GM23338 (cell line): ENCODE measurements at regions not wholly inside any gene's neighbourhood (a gene's known extent, or its start where the extent isn't known, plus 50 kb on each side); places are given as distances from the start of the nearest gene placed in this dataset.

Experiments used
- ATAC-seq: fragments of 200-7000 bp; cut with Tn5 transposase; 3 replicates; pipeline ENCODE4 v1.9.1; 2020
- DNase-seq: peaks from one replicate; pipeline ENCODE4 v3.0.0-alpha.2; 2015; ENCODE audit warnings: low spot score
- H2AFZ ChIP-seq: fragments of 200-600 bp; sonication (generic); 2 replicates; pipeline ENCODE4 v1.8.0; 2016; ENCODE audit warnings: antibody characterized with exemption, mild to moderate bottlenecking, moderate library complexity
- H3F3A ChIP-seq: fragments of 200-600 bp; sonication (generic); replicated peaks from 2 replicates; pipeline ENCODE4 v1.8.0; 2017; ENCODE audit warnings: antibody characterized with exemption, mixed run types, low read depth
- H3K27ac ChIP-seq: fragments of 200-600 bp; sonication (generic); 2 replicates; pipeline ENCODE4 v1.6.1; 2016; ENCODE audit warnings: low read depth
- H3K27me3 ChIP-seq: fragments of 200-600 bp; sonication (generic); 2 replicates; pipeline ENCODE4 v1.8.0; 2016; ENCODE audit warnings: mild to moderate bottlenecking, mixed run types, moderate library complexity; ENCODE audit not compliant: insufficient read depth
- H3K36me3 ChIP-seq: fragments of 200-600 bp; sonication (generic); 2 replicates; pipeline ENCODE4 v1.8.0; 2016; ENCODE audit warnings: mild to moderate bottlenecking; ENCODE audit not compliant: insufficient read depth
- H3K4me1 ChIP-seq: fragments of 200-600 bp; sonication (generic); 2 replicates; pipeline ENCODE4 v1.8.0; 2016; ENCODE audit warnings: mild to moderate bottlenecking, moderate library complexity; ENCODE audit not compliant: insufficient read depth
- H3K4me2 ChIP-seq: fragments of 200-600 bp; sonication (generic); 2 replicates; pipeline ENCODE4 v1.7.1; 2017; ENCODE audit warnings: mixed run types
- H3K4me3 ChIP-seq: fragments of 200-600 bp; sonication (generic); 2 replicates; pipeline ENCODE4 v1.6.1; 2016; ENCODE audit warnings: mixed run types
- H3K79me2 ChIP-seq: fragments of 200-600 bp; sonication (generic); replicated peaks from 2 replicates; pipeline ENCODE4 v1.8.0; 2017; ENCODE audit warnings: mild to moderate bottlenecking; ENCODE audit not compliant: insufficient read depth
- H3K9me2 ChIP-seq: fragments of 200-600 bp; sonication (generic); 2 replicates; pipeline ENCODE4 v1.8.0; 2017; ENCODE audit not compliant: insufficient read depth
- H4K20me1 ChIP-seq: fragments of 200-600 bp; sonication (generic); replicated peaks from 2 replicates; pipeline ENCODE4 v1.8.0; 2017; ENCODE audit warnings: mild to moderate bottlenecking; ENCODE audit not compliant: insufficient read depth
- H3K27ac Mint-ChIP-seq: 2 replicates; pipeline ENCODE4 v1.8.0; 2020; ENCODE audit warnings: inconsistent platforms, mild to moderate bottlenecking, moderate library complexity, mixed read lengths
- H3K27me3 Mint-ChIP-seq: 3 replicates; pipeline ENCODE4 v1.8.0; 2022; ENCODE audit warnings: low read depth, mild to moderate bottlenecking, moderate library complexity, mixed read lengths, inconsistent platforms; ENCODE audit not compliant: insufficient read depth, poor library complexity
- H3K36me3 Mint-ChIP-seq: 3 replicates; pipeline ENCODE4 v1.8.0; 2021; ENCODE audit warnings: low read depth, mild to moderate bottlenecking, inconsistent platforms, moderate library complexity, mixed read lengths
- H3K4me1 Mint-ChIP-seq: 3 replicates; pipeline ENCODE4 v1.8.0; 2020; ENCODE audit warnings: mild to moderate bottlenecking, inconsistent platforms, mixed read lengths
- H3K4me3 Mint-ChIP-seq: 3 replicates; pipeline ENCODE4 v1.8.0; 2021; ENCODE audit warnings: moderate library complexity, mild to moderate bottlenecking, inconsistent platforms, mixed read lengths
- H3K9me3 Mint-ChIP-seq: 3 replicates; pipeline ENCODE4 v1.8.0; 2020; ENCODE audit warnings: moderate library complexity, mild to moderate bottlenecking, inconsistent platforms, mixed read lengths
- CREB1 ChIP-seq: fragments of 250-450 bp; sonication (Bioruptor Pico); IDR thresholded peaks from 2 replicates; pipeline ENCODE4 v1.5.0; 2020; ENCODE audit warnings: low read depth, mild to moderate bottlenecking, moderate library complexity
- CTCF ChIP-seq, 2 experiments: fragments of 200-600 bp in 1 of 2; sonication (generic) in 1 of 2; conservative IDR thresholded peaks; 2 replicates each; pipeline versions ENCODE4 v1.5.1 to v1.6.1; 2016 to 2017; ENCODE audit warnings: antibody characterized with exemption in 2 of 2, low read depth in 2 of 2, mild to moderate bottlenecking in 2 of 2, moderate library complexity in 1 of 2
- ETS1 ChIP-seq: IDR thresholded peaks from 2 replicates; pipeline ENCODE4 v1.6.1; 2016; ENCODE audit warnings: antibody characterized with exemption
- NANOG ChIP-seq: IDR thresholded peaks from 2 replicates; pipeline ENCODE4 v1.6.1; 2016; ENCODE audit warnings: antibody characterized with exemption, borderline replicate concordance
- STAT1 ChIP-seq: IDR thresholded peaks from one replicate; pipeline ENCODE4 v1.6.1; 2016; ENCODE audit warnings: antibody characterized with exemption; ENCODE audit not compliant: unreplicated experiment
- TF ChIP-seq, protein P1 (sequence below): fragments of 250-450 bp; sonication (Bioruptor Pico); IDR thresholded peaks from 2 replicates; pipeline ENCODE4 v1.5.0; 2020; ENCODE audit warnings: mild to moderate bottlenecking, moderate library complexity

GRCh38 chrX:38982843-38983242 lies 181.6 kb downstream of the MID1IP1 start (continued):
- TF ChIP-seq, protein P1, sequence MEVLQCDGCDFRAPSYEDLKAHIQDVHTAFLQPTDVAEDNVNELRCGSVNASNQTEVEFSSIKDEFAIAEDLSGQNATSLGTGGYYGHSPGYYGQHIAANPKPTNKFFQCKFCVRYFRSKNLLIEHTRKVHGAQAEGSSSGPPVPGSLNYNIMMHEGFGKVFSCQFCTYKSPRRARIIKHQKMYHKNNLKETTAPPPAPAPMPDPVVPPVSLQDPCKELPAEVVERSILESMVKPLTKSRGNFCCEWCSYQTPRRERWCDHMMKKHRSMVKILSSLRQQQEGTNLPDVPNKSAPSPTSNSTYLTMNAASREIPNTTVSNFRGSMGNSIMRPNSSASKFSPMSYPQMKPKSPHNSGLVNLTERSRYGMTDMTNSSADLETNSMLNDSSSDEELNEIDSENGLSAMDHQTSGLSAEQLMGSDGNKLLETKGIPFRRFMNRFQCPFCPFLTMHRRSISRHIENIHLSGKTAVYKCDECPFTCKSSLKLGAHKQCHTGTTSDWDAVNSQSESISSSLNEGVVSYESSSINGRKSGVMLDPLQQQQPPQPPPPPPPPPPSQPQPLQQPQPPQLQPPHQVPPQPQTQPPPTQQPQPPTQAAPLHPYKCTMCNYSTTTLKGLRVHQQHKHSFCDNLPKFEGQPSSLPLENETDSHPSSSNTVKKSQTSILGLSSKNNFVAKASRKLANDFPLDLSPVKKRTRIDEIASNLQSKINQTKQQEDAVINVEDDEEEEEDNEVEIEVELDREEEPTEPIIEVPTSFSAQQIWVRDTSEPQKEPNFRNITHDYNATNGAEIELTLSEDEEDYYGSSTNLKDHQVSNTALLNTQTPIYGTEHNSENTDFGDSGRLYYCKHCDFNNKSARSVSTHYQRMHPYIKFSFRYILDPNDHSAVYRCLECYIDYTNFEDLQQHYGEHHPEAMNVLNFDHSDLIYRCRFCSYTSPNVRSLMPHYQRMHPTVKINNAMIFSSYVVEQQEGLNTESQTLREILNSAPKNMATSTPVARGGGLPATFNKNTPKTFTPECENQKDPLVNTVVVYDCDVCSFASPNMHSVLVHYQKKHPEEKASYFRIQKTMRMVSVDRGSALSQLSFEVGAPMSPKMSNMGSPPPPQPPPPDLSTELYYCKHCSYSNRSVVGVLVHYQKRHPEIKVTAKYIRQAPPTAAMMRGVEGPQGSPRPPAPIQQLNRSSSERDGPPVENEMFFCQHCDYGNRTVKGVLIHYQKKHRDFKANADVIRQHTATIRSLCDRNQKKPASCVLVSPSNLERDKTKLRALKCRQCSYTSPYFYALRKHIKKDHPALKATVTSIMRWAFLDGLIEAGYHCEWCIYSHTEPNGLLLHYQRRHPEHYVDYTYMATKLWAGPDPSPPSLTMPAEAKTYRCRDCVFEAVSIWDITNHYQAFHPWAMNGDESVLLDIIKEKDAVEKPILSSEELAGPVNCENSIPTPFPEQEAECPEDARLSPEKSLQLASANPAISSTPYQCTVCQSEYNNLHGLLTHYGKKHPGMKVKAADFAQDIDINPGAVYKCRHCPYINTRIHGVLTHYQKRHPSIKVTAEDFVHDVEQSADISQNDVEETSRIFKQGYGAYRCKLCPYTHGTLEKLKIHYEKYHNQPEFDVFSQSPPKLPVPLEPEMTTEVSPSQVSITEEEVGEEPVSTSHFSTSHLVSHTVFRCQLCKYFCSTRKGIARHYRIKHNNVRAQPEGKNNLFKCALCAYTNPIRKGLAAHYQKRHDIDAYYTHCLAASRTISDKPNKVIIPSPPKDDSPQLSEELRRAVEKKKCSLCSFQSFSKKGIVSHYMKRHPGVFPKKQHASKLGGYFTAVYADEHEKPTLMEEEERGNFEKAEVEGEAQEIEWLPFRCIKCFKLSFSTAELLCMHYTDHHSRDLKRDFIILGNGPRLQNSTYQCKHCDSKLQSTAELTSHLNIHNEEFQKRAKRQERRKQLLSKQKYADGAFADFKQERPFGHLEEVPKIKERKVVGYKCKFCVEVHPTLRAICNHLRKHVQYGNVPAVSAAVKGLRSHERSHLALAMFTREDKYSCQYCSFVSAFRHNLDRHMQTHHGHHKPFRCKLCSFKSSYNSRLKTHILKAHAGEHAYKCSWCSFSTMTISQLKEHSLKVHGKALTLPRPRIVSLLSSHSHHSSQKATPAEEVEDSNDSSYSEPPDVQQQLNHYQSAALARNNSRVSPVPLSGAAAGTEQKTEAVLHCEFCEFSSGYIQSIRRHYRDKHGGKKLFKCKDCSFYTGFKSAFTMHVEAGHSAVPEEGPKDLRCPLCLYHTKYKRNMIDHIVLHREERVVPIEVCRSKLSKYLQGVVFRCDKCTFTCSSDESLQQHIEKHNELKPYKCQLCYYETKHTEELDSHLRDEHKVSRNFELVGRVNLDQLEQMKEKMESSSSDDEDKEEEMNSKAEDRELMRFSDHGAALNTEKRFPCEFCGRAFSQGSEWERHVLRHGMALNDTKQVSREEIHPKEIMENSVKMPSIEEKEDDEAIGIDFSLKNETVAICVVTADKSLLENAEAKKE (CRISPR knock-in tag) = no peak
- no peak for TF ChIP-seq ETS1
- TF ChIP-seq NANOG = no peak
- no peak for TF ChIP-seq CTCF (conservative IDR thresholded peaks at IDR 0.05; ENCODE audit: low read depth in 2 of 2)
- no peak for TF ChIP-seq STAT1

DNA sequence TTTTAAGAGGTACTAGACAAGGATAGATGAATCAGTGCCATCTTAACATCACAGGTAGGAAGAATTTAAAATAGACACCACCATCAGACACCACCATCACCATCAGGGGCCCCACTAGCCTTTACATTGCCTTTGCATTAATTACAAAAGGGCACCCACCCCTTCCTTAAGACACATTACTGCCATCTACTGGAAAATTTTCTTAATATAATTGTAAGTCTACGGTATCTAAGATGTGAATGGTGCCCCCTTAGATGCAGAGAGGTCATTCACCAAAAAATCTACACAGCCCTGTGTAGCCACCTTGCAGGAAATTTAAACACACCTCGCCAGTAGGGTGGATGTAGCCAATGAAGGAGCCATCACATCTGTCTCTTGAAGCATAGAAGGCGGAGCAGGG lies 184.1 kb downstream of the MID1IP1 start:
- no peaks in the 10 kb centered on the region; the same call in 1 of the 3 replicates for H3K9me3 Mint-ChIP-seq
- TF ChIP-seq CTCF (conservative IDR thresholded peaks at IDR 0.05; ENCODE audit: low read depth in 2 of 2) (peak; percentile 31 to 40; a peak in 2 of 4 replicates), CREB1 (CRISPR knock-in tag) (no peak)
- Histone ChIP-seq H2AFZ (no peak overlapping the region), H3K4me2 (no peak overlapping the region), H3K27me3 (no peaks in the 10 kb centered on the region), H3K4me1 (no peaks in the 10 kb centered on the region), H3K79me2 (no peaks in the 10 kb centered on the region), H4K20me1 (no peaks in the 10 kb centered on the region), H3F3A (no peaks in the 10 kb centered on the region), H3K9me2 (no peaks in the 10 kb centered on the region), H3K36me3 (no peaks in the 10 kb centered on the region), H3K27ac (no peak overlapping the region), H3K4me3 (no peak overlapping the region)
- no peaks in the 10 kb centered on the region for H3K36me3 Mint-ChIP-seq
- peaks cover 2% of the 10 kb centered on the region for H3K27me3 Mint-ChIP-seq
- DNase-seq (peak; percentile 61), ATAC-seq (peak; percentile 53)
- H3K4me3 Mint-ChIP-seq = no peak overlapping the region
- no peak overlapping the region for H3K27ac Mint-ChIP-seq
- peaks cover 9% of the 10 kb centered on the region for H3K4me1 Mint-ChIP-seq
